Large intestine (tissue), 3 donors: ENCODE measurements at regions not wholly inside any gene's neighbourhood (a gene's known extent, or its start where the extent isn't known, plus 50 kb on each side); places are given as distances from the start of the nearest gene placed in this dataset.
"Not testable (repeated sequence)": the region's sequence is repeated elsewhere in the genome, so short reads cannot be mapped to it uniquely, and the experiment has no call there.

Experiments used
- DNase-seq, 2 donors: peaks; one replicate each; pipeline versions ENCODE4 v3.0.0 to v3.0.0-alpha.2; 2013
- H3K27ac ChIP-seq: one replicate; pipeline ENCODE4 v1.5.1; 2013; ENCODE audit warnings: low read length
- H3K27me3 ChIP-seq: 2 replicates; pipeline ENCODE4 v1.6.1; 2013; ENCODE audit warnings: low read length; ENCODE audit not compliant: control insufficient read depth, insufficient read depth
- H3K36me3 ChIP-seq: 2 replicates; pipeline ENCODE4 v1.6.1; 2013; ENCODE audit warnings: low read length; ENCODE audit not compliant: control insufficient read depth, insufficient read depth
- H3K4me1 ChIP-seq: one replicate; pipeline ENCODE4 v1.6.1; 2013; ENCODE audit warnings: low read length; ENCODE audit not compliant: control insufficient read depth, insufficient read depth
- H3K4me3 ChIP-seq: one replicate; pipeline ENCODE4 v1.5.1; 2013; ENCODE audit warnings: low read length
- H3K9me3 ChIP-seq: one replicate; pipeline ENCODE4 v1.6.1; 2013; ENCODE audit warnings: mild to moderate bottlenecking, low read depth, low read length, moderate library complexity; ENCODE audit not compliant: control insufficient read depth
- WGBS: methylation state at CpG from one replicate; pipeline ENCODE4 v1.1.5; 2013; ENCODE audit warnings: low lambda C conversion rate; ENCODE audit not compliant: insufficient coverage; 5-methylcytosine and 5-hydroxymethylcytosine counted together

DNA sequence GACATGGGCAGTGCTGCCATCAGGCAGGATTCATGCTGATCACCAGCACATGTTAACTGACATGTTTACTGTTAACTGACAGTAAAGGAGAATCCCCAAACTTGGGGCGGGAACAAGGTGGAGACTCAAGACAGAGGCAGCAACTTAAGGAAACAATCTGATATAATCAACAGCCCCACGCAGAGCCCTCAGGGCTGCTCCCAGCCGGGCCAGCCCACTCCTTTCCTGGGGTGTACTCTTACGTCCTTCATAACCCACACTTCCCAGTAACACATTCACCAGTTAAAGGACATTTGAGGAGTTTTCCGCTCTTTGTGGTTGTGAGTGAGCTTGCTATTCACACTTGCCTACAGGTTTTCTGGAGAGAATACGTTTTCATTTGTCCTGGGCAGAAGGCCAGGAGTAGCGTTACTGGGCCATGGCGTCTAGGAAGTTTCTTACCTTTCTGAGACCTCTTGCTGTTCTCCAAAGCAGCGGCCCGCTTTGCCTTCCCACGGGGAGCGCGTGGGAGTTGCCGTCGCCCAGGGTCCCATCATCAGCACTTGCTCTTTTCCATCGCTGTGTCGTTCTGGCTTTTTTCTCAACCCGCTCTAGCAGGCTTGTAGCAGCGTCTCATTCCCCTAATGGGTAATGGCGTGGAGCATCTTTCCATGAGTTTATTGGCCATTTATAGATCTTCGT, 56.4 kb downstream of the FOXF2 start:
- no peak for DNase-seq
- no peaks in the 10 kb centered on the region for H3K9me3 ChIP-seq
- whole genome bisulfite sequencing, result 96% methylated on average over 10 of the region's 21 CpGs
- H3K27me3 ChIP-seq, result no peaks in the 10 kb centered on the region
- H3K36me3 ChIP-seq, result no peaks in the 10 kb centered on the region
- no peaks in the 10 kb centered on the region for H3K4me1 ChIP-seq
- no peak overlapping the region for H3K27ac ChIP-seq
- no peak overlapping the region for H3K4me3 ChIP-seq

DNA sequence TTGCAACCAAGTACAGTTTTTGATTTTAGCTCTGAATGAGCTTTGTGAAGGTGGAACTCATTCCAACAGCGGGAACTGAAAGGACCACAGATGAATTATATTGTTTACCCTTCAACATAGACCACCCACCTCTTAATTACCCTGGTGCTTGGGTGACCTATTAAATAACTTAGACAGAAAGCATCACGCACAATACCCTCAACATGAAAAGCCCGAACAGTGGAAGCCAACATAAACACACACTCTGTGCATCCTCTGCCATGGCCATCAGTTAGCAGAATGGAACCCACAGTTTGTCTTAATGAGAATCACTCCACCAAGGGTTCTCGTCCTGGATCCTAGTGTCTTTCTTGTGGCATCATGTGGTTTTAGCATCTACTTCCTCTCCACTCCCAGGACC, 60.5 kb downstream of the FOXF2 start:
- no CpG with 5 or more reads among the region's 4 CpGs for WGBS
- H3K27me3 ChIP-seq, result no peaks in the 10 kb centered on the region
- no peak overlapping the region for H3K4me3 ChIP-seq
- peaks cover 2% of the 10 kb centered on the region for H3K9me3 ChIP-seq
- no peaks in the 10 kb centered on the region for H3K36me3 ChIP-seq
- no peak for DNase-seq
- H3K27ac ChIP-seq, result no peak overlapping the region
- no peaks in the 10 kb centered on the region for H3K4me1 ChIP-seq

DNA sequence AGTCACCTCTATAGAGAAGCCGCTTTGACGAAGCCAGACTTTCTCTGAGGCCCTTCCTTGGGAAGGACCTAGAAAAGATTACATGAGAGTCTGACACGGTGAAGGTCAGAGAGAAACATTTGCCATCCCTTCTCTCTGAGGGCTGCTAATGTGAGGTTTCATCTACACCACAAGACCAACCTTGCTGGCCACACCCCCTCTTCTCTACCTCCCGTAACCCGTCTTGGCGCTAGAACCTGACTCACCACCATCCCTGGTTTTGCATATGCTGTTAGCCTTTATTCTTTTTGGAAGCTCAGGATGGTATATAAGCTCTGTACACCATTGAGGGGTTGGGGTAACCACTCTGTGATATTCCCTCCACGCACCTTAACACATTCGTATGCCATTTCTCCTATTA, 63.6 kb downstream of the FOXF2 start:
- H3K27ac ChIP-seq, result no peak overlapping the region
- no peaks in the 10 kb centered on the region for H3K36me3 ChIP-seq
- DNase-seq, result no peak
- H3K9me3 ChIP-seq, result peaks cover 2% of the 10 kb centered on the region
- no peak overlapping the region for H3K4me3 ChIP-seq
- no peaks in the 10 kb centered on the region for H3K27me3 ChIP-seq
- no peaks in the 10 kb centered on the region for H3K4me1 ChIP-seq
- no CpG with 5 or more reads among the region's 8 CpGs for WGBS

DNA sequence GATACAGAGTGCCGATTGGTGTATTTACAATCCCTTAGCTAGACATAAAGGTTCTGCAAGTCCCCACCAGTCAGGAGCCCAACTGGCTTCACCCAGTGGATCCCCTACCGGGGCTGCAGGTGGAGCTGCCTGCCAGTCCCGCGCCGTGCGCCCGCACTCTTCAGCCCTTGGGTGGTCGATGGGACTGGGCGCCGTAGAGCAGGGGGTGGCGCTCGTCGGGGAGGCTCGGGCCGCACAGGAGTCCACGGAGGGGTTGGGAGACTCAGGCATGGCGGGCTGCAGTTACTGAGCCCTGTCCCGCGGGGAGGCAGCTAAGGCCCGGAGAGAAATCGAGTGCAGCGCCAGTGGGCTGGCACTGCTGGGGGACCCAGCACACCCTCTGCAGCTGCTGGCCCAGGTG, 67.4 kb downstream of the FOXF2 start:
- DNase-seq, H3K36me3 ChIP-seq, H3K4me1 ChIP-seq, H3K9me3 ChIP-seq, H3K27me3 ChIP-seq, H3K4me3 ChIP-seq, H3K27ac ChIP-seq: not testable (repeated sequence)
- no CpG with 5 or more reads among the region's 22 CpGs for WGBS

DNA sequence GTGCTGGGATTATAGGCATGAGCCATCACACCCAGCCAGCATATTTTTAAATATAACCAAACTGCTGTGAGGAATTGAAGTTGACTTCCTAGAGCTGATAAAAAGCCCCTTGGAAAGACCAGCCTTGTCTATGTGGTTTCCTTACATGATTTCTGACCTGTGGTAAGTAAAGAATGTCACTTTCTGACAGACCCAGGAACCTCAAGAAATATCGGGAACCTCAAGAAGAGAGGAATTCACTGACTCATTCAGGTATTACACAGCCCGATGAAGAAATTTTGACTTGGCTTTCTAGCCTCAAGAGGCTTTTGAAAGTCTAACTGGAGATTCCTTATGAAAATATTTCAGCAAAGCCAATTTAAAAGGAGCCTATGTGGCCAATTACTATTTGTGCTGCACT, 71.8 kb downstream of the FOXF2 start:
- no peak for DNase-seq
- Histone ChIP-seq H3K36me3 (no peaks in the 10 kb centered on the region), H3K27me3 (no peaks in the 10 kb centered on the region), H3K4me1 (no peaks in the 10 kb centered on the region), H3K4me3 (no peak overlapping the region), H3K27ac (no peak overlapping the region), H3K9me3 (no peaks in the 10 kb centered on the region)
- 100% methylated on average over 1 of the region's 2 CpGs for WGBS

DNA sequence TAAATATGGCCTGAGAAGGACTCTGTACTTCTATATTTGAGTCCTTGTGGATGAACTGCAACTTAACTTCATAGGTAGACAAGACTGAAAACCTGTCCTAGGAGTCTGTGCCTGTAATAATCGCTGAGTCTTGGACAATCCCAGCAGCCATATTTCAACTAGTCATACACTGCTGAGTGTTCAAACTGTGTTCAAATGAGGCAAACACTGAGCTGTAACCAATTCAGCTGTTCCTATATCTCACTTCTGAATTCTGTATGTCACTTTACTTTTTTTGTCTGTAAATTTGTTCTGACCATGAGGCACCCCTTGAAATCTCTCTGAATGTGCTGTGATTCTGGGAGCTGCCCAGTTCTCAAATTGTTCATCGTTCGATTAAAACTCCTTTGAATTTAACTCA, 72.4 kb downstream of the FOXF2 start:
- H3K9me3 ChIP-seq, result no peaks in the 10 kb centered on the region
- no peaks in the 10 kb centered on the region for H3K27me3 ChIP-seq
- H3K27ac ChIP-seq, result no peak overlapping the region
- 83% methylated on average over 2 of the region's 3 CpGs for WGBS
- DNase-seq, result no peak
- H3K36me3 ChIP-seq, result no peaks in the 10 kb centered on the region
- H3K4me1 ChIP-seq, result no peaks in the 10 kb centered on the region
- H3K4me3 ChIP-seq, result no peak overlapping the region

DNA sequence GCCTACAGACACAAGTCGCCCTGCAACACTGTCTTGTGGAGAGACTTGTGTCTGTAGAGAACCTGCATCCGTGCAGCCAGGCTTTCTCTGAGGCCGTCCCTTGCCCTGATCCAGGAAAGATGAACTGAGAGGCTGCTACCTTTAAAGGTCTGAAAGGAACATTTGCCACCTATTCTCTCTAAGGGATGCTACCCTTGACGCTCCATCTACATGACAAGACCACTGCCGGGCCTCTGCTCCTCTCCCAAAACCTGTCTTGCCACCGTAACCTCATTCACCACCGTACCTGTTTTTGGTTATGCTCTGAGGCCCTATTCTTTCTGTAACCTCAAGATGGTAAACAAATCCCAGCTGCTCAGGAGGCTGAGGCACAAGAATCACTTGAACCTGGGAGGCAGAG, 73.9 kb downstream of the FOXF2 start:
- H3K27me3 ChIP-seq, result no peaks in the 10 kb centered on the region
- no peak for DNase-seq
- no CpG with 5 or more reads among the region's 7 CpGs for WGBS
- no peak overlapping the region for H3K27ac ChIP-seq
- H3K4me3 ChIP-seq, result no peak overlapping the region
- H3K4me1 ChIP-seq, result no peaks in the 10 kb centered on the region
- no peaks in the 10 kb centered on the region for H3K9me3 ChIP-seq
- no peaks in the 10 kb centered on the region for H3K36me3 ChIP-seq

DNA sequence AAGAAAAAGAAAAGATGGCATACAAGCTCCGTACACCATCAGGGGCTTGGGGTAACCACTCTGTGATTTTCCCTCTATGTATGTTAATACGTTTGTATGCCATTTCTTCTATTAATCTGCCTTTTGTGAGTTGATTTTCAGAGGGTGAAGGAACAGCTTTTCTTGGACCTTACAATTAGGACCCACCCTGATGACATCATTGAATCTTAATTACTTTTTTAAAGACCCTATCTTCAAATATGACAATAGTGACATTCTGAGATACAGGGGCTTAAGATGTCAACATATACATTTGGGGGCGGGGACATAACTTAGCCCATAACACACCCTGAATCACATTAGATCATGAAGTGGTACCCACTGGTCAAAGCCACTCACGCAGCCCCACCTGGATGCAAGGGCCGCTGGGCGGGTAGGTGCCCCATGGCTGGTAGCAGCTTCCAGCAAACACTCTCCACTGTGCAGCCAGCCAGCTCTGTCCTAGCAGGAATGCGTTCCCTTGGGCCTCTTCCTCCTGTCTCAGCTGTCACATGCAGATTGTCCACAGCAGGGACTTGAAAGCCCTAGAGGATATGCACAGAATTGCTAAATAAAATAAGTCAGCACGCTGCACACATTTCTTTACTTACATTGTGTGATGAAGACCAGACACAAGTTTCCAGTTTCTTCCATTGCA, 74.5 kb downstream of the FOXF2 start:
- H3K4me1 ChIP-seq, result no peaks in the 10 kb centered on the region
- WGBS, result 80% methylated on average over 1 of the region's 8 CpGs
- no peak overlapping the region for H3K27ac ChIP-seq
- DNase-seq, result no peak
- no peaks in the 10 kb centered on the region for H3K9me3 ChIP-seq
- no peaks in the 10 kb centered on the region for H3K27me3 ChIP-seq
- no peaks in the 10 kb centered on the region for H3K36me3 ChIP-seq
- H3K4me3 ChIP-seq, result no peak overlapping the region

DNA sequence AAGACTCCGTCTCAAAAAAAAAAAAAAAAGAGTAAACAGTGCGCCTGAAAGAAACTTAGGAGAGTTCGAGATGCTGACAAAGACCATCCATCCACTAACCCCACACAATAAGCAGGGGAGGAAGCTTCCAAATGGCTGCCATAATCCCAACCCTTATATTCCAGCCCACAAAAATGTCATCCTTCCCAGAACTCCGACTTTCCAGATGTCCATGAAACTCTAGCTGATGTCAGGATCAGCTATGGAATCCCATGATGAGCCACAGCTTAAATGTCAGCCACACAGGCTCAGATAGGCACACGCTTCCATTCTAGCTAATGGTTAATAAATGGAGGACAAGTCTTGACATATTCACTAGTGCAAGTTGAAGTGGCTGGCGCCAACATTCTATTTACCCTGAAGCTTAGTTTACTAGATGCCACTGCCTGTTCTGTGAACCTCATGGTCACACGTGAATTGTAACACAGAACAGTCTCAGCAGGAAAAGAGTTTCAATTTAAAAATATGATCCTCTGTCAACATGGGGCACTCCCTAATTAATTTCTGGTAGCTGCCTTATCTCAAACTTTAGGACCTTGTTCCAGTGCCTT, 75.5 kb downstream of the FOXF2 start:
- Histone ChIP-seq H3K27ac (no peak overlapping the region), H3K9me3 (no peaks in the 10 kb centered on the region), H3K4me3 (no peak overlapping the region), H3K27me3 (no peaks in the 10 kb centered on the region), H3K36me3 (no peaks in the 10 kb centered on the region), H3K4me1 (no peaks in the 10 kb centered on the region)
- WGBS, result 72% methylated on average over 2 of the region's 7 CpGs
- DNase-seq, result no peak

DNA sequence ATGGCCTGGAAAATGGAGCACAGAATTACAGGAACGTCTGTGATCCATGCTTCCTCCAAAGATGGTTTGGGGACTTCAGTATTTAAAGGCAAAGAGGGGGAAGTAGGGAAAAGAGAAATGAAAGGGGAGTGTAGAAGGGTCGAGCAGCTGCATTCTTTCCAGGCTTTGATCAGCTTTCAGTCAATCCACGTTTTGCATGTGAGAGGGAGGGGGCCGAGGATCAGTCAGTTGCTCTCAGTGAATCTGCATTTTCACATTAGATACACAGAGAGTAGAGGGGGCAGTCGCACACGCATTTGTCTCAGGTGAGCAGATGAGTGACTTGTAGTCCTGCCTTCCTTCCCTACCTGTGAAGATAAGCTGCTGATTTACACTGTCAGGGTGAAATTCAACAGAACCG, 78.8 kb downstream of the FOXF2 start:
- Histone ChIP-seq H3K27me3 (no peaks in the 10 kb centered on the region), H3K9me3 (no peaks in the 10 kb centered on the region), H3K36me3 (no peaks in the 10 kb centered on the region), H3K4me1 (no peaks in the 10 kb centered on the region), H3K27ac (no peak overlapping the region), H3K4me3 (no peak overlapping the region)
- no CpG with 5 or more reads among the region's 7 CpGs for WGBS
- DNase-seq, result no peak

DNA sequence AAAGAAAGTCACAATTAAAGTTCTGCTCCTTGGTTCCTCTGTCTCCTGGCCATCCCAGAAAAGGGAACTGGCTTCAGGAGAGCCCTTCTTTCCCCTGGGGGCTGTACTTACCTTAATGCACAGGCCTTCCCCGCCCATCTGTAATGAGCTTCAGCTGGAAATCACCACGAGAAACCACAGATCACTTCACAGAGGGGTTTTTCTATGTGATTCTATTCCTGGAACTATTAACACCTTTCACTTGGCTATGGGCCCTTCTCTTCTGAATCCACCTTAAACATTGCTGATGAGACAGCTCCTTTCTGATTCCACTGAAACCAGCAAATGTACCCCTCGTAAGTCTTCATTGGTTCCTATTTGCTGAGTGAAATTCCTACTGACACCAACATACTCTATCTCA, 80.7 kb downstream of the FOXF2 start:
- peaks cover 3% of the 10 kb centered on the region for H3K27me3 ChIP-seq
- WGBS, result 71% methylated on average over 1 of the region's 3 CpGs
- no peak overlapping the region for H3K4me3 ChIP-seq
- no peak overlapping the region for H3K27ac ChIP-seq
- H3K9me3 ChIP-seq, result no peaks in the 10 kb centered on the region
- no peaks in the 10 kb centered on the region for H3K36me3 ChIP-seq
- H3K4me1 ChIP-seq, result no peaks in the 10 kb centered on the region
- no peak for DNase-seq
